ENCODE measurements at regions not wholly inside any gene's neighbourhood (a gene's known extent, or its start where the extent isn't known, plus 50 kb on each side); places are given as distances from the start of the nearest gene placed in this dataset.

GRCh38 chr12:82144505-82144904 is 213.7 kb downstream of the CCDC59 start:
- ChIA-PET POLR2A (interaction anchor here (0.7 kb wide), 1 partner anchor 622 kb away, joined by 7 read pairs; no protein-coding TSS in a partner anchor), CTCF (no interaction called here)
- intact Hi-C loops (cut with micrococcal nuclease; ENCODE audit: unreplicated experiment) = no loop called here
- Histone ChIP-seq H3K36me3 (ENCODE audit: control insufficient read depth, insufficient read depth, low read length) (no peaks in the 10 kb centered on the region), H3K27me3 (ENCODE audit: control insufficient read depth, insufficient read depth, low read length) (no peaks in the 10 kb centered on the region), H3K4me1 (ENCODE audit: control insufficient read depth, insufficient read depth, low read length) (no peaks in the 10 kb centered on the region), H3K9me3 (ENCODE audit: control insufficient read depth, insufficient read depth, low read depth, low read length) (no peaks in the 10 kb centered on the region), H3K4me3 (ENCODE audit: low read depth in 2 of 2, low read length in 2 of 2) (no peak overlapping the region), H3K27ac (ENCODE audit: low read length) (no peak overlapping the region)
- BruUV-seq (replicated peaks) = no TSS peak
- TF ChIP-seq TCF7L2 (IDR thresholded peaks at IDR 0.05; ENCODE audit: low read depth, low read length) (no peak), CTCF (IDR thresholded peaks at IDR 0.05) (no peak), SIN3A (IDR thresholded peaks at IDR 0.05; ENCODE audit: borderline replicate concordance, insufficient read depth, low read depth, low read length) (no peak), POLR2AphosphoS5 (IDR thresholded peaks at IDR 0.05; ENCODE audit: low read depth, low read length) (no peak), REST (IDR thresholded peaks at IDR 0.05; ENCODE audit: insufficient read depth in 1 of 2, low read depth in 2 of 2, low read length in 1 of 2) (no peak)
- no peak for ATAC-seq
- in situ Hi-C loops (cut with HindIII; ENCODE audit: low pct_unique_long_range_greater_than_20kb, low sequenced_read_pairs) = no loop called here
- no peak for DNase-seq (ENCODE audit: low read depth, low spot score)

GRCh38 chr12:82132390-82132789 is 225.8 kb downstream of the CCDC59 start:
- no peaks in the 10 kb centered on the region for H3K27me3 ChIP-seq (ENCODE audit: control insufficient read depth, insufficient read depth, low read length)
- in situ Hi-C loops (cut with HindIII; ENCODE audit: low pct_unique_long_range_greater_than_20kb, low sequenced_read_pairs) = no loop called here

More at GRCh38 chr12:82132390-82132789, 225.8 kb downstream of the CCDC59 start:
- H3K27ac ChIP-seq (ENCODE audit: low read length) = no peak overlapping the region
- ChIA-PET POLR2A (no interaction called here), CTCF (no interaction called here)
- no peak overlapping the region for H3K4me3 ChIP-seq (ENCODE audit: low read depth in 2 of 2, low read length in 2 of 2)
- no peaks in the 10 kb centered on the region for H3K4me1 ChIP-seq (ENCODE audit: control insufficient read depth, insufficient read depth, low read length)
- no peak for ATAC-seq
- TF ChIP-seq SIN3A (IDR thresholded peaks at IDR 0.05; ENCODE audit: borderline replicate concordance, insufficient read depth, low read depth, low read length) = no peak
- TF ChIP-seq CTCF (IDR thresholded peaks at IDR 0.05) = no peak
- TF ChIP-seq POLR2AphosphoS5 (IDR thresholded peaks at IDR 0.05; ENCODE audit: low read depth, low read length) = no peak
- no peak for TF ChIP-seq REST (IDR thresholded peaks at IDR 0.05; ENCODE audit: insufficient read depth in 1 of 2, low read depth in 2 of 2, low read length in 1 of 2)
- TF ChIP-seq TCF7L2 (IDR thresholded peaks at IDR 0.05; ENCODE audit: low read depth, low read length) = no peak
- BruUV-seq (replicated peaks) = no TSS peak
- DNase-seq (ENCODE audit: low read depth, low spot score) = no peak
- H3K9me3 ChIP-seq (ENCODE audit: control insufficient read depth, insufficient read depth, low read depth, low read length) = no peaks in the 10 kb centered on the region
- intact Hi-C loops (cut with micrococcal nuclease; ENCODE audit: unreplicated experiment) = no loop called here
- H3K36me3 ChIP-seq (ENCODE audit: control insufficient read depth, insufficient read depth, low read length) = no peaks in the 10 kb centered on the region
